ENCODE measurements at regions not wholly inside any gene's neighbourhood (a gene's known extent, or its start where the extent isn't known, plus 50 kb on each side); places are given as distances from the start of the nearest gene placed in this dataset.

DNA sequence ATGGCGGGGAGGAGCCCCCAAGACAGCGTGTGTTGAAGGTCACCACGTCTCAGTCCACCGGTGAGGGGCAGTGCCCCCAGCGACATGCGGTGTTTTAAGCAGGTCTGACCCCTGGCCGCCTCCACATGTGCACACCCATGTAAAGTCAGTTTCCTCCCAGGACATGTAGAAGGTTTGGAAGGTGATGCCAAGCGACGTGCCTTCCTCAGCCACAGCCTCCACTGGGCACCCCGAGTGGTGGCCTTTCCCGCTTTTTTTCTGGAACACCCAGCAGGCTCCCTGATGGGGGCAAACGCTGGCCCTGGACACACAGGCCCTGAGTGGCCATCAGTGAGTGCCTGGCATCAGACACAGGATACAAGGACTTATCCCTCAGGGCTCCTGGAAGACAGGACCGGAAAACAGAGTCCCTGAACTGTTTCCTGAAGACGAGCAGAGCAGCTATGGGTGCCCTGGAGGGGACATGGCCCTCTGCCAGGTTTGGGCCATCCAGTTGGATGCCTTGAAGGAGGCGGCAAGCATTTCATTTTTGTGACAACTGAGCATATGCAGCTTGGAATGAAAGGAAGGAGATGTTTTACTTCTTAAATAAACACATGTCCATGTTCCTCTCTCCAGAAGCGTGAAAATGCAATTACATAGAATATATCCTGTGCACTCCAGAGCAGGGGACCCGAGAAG is 275.8 kb upstream of the IRX2 start:
- TF ChIP-seq, protein P1, sequence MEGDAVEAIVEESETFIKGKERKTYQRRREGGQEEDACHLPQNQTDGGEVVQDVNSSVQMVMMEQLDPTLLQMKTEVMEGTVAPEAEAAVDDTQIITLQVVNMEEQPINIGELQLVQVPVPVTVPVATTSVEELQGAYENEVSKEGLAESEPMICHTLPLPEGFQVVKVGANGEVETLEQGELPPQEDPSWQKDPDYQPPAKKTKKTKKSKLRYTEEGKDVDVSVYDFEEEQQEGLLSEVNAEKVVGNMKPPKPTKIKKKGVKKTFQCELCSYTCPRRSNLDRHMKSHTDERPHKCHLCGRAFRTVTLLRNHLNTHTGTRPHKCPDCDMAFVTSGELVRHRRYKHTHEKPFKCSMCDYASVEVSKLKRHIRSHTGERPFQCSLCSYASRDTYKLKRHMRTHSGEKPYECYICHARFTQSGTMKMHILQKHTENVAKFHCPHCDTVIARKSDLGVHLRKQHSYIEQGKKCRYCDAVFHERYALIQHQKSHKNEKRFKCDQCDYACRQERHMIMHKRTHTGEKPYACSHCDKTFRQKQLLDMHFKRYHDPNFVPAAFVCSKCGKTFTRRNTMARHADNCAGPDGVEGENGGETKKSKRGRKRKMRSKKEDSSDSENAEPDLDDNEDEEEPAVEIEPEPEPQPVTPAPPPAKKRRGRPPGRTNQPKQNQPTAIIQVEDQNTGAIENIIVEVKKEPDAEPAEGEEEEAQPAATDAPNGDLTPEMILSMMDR (IDR thresholded peaks at IDR 0.05) = no peak
- TF ChIP-seq EZH2 (IDR thresholded peaks at IDR 0.05; ENCODE audit: borderline replicate concordance, insufficient read depth, low read depth, low read length, poor library complexity, severe bottlenecking) = no peak
